K562 (cell line): ENCODE measurements at regions not wholly inside any gene's neighbourhood (a gene's known extent, or its start where the extent isn't known, plus 50 kb on each side); places are given as distances from the start of the nearest gene placed in this dataset.
A peak's percentile ranks its signal among the peaks of the same experiment; 100 is the strongest.

Experiments
- CBFA2T3 ChIP-seq: fragments of 450-650 bp; IDR thresholded peaks from 2 replicates; pipeline ENCODE4 v1.6.1; 2017
- RAD21 ChIP-seq, 2 experiments: fragments of 250-450 bp in 1 of 2; fragments of 450-650 bp in 1 of 2; sonication (Bioruptor Pico) in 1 of 2; formaldehyde crosslinking in 1 of 2; IDR thresholded peaks in 1 of 2; conservative IDR thresholded peaks in 1 of 2; 2 replicates each; pipeline versions ENCODE4 v1.4.0 to v1.8.0; 2020 to 2022; ENCODE audit warnings: mild to moderate bottlenecking in 2 of 2, moderate library complexity in 1 of 2
- TEAD4 ChIP-seq, 2 experiments: sonication (generic) in 1 of 2; formaldehyde crosslinking in 1 of 2; IDR thresholded peaks; 2 replicates each; pipeline versions ENCODE4 v1.6.1 to v1.8.0; 2012 to 2022; ENCODE audit warnings: borderline replicate concordance in 1 of 2, inconsistent platforms in 1 of 2, low read length in 1 of 2, mild to moderate bottlenecking in 1 of 2, missing genetic modification reagents in 1 of 2
- TF ChIP-seq, protein P1 (sequence below), 2 experiments: fragments of 450-650 bp; formaldehyde crosslinking in 1 of 2; IDR thresholded peaks; 2 replicates each; pipeline versions ENCODE4 v1.4.0 to v1.6.1; 2014 to 2020; ENCODE audit warnings: mild to moderate bottlenecking in 2 of 2, borderline replicate concordance in 1 of 2, low read depth in 1 of 2

DNA sequence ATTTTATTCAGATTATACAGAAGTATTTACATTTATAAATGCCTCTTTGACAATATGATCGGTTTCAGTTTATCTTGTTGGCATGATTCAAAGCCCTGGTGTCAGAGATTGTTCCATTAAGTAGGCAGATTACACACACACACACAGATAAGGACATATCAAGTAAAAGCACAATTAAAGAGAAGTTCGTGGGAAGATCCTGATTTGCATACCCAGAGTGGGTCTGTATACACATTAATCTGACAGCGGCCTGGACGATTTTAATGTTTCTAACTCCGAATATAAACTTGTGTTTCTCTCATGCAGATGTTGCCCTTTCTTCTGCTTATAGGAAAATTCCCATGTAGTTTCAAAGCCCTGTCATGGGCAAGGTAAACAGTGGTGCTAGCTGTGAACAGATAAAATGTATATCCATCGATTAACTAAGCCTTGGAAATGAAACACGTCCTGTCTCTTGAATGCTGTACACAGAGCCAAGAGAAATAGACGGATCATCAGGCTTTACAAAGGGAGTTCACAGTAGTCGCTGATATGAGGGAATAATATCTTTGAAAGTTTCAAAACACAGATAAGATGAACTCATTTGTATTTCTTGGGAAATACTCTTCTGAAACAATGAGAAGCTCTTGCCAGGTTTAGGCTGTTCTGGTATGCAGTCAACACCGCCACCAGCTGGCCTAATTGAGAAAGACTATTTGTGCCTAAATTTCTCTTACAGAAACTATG, 108.2 kb upstream of the GMDS start (continued):
- no peak for TF ChIP-seq CBFA2T3
- TF ChIP-seq, protein P1, sequence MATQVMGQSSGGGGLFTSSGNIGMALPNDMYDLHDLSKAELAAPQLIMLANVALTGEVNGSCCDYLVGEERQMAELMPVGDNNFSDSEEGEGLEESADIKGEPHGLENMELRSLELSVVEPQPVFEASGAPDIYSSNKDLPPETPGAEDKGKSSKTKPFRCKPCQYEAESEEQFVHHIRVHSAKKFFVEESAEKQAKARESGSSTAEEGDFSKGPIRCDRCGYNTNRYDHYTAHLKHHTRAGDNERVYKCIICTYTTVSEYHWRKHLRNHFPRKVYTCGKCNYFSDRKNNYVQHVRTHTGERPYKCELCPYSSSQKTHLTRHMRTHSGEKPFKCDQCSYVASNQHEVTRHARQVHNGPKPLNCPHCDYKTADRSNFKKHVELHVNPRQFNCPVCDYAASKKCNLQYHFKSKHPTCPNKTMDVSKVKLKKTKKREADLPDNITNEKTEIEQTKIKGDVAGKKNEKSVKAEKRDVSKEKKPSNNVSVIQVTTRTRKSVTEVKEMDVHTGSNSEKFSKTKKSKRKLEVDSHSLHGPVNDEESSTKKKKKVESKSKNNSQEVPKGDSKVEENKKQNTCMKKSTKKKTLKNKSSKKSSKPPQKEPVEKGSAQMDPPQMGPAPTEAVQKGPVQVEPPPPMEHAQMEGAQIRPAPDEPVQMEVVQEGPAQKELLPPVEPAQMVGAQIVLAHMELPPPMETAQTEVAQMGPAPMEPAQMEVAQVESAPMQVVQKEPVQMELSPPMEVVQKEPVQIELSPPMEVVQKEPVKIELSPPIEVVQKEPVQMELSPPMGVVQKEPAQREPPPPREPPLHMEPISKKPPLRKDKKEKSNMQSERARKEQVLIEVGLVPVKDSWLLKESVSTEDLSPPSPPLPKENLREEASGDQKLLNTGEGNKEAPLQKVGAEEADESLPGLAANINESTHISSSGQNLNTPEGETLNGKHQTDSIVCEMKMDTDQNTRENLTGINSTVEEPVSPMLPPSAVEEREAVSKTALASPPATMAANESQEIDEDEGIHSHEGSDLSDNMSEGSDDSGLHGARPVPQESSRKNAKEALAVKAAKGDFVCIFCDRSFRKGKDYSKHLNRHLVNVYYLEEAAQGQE (IDR thresholded peaks at IDR 0.05; ENCODE audit: borderline replicate concordance): peak; percentile 80
- TF ChIP-seq, protein P1 (CRISPR knock-in tag; IDR thresholded peaks at IDR 0.05; ENCODE audit: low read depth): no peak
- peak; percentile 26; the same call in 1 of the 2 replicates for TF ChIP-seq TEAD4 (IDR thresholded peaks at IDR 0.05; ENCODE audit: low read length)
- no peak for TF ChIP-seq TEAD4 (CRISPR knock-in tag; IDR thresholded peaks at IDR 0.05; ENCODE audit: borderline replicate concordance)
- TF ChIP-seq RAD21 (CRISPR knock-in tag; conservative IDR thresholded peaks at IDR 0.05 in 1 of 2, IDR thresholded peaks at IDR 0.05 in 1 of 2): peak; percentile 90 to 93
- TF ChIP-seq, all 486 proteins: peak for 15
